Endothelial cell of umbilical vein (primary cell): ENCODE measurements at regions not wholly inside any gene's neighbourhood (a gene's known extent, or its start where the extent isn't known, plus 50 kb on each side); places are given as distances from the start of the nearest gene placed in this dataset.

ENCODE experiments used
- BruUV-seq: library from RNA; stranded (reverse); fragments of 400-500 nt; replicated peaks from 2 replicates; lab custom pipeline; 2021; lab: Mats Ljungman, UMichigan
- CTCF ChIA-PET: fragments of 300-600, 350-600 bp; sonication (Branson Sonifier 250); formaldehyde crosslinking; loops from one replicate; lab custom pipeline; 2021; ENCODE audit warnings: antibody characterized with exemption, inconsistent platforms; lab: Charles Lee
- POLR2A ChIA-PET: fragments of 300-600, 350-600 bp; sonication (Branson Sonifier 250); formaldehyde crosslinking; loops from one replicate; lab custom pipeline; 2021; ENCODE audit warnings: antibody characterized with exemption, inconsistent platforms; lab: Charles Lee
- DNase-seq: peaks from one replicate; pipeline ENCODE4 v3.0.0-alpha.2; 2011; ENCODE audit warnings: low read depth, low spot score
- FAIRE-seq: peaks from 2 replicates; lab custom pipeline; 2011; peaks lifted over from hg19 to GRCh38; lab: Jason Lieb, UNC
- H2AFZ ChIP-seq: 2 replicates; pipeline ENCODE4 v1.6.0; 2012; ENCODE audit warnings: low read depth, low read length, control low read depth, inconsistent platforms
- H3K27ac ChIP-seq: 2 replicates; pipeline ENCODE4 v1.5.1; 2011; ENCODE audit warnings: low read depth, mild to moderate bottlenecking, control low read depth, low read length, moderate library complexity; ENCODE audit not compliant: insufficient read depth
- H3K27me3 ChIP-seq, 2 experiments: 2 replicates each; pipeline versions ENCODE4 v1.6.0 to v1.6.1; 2011; ENCODE audit warnings: low read length in 2 of 2, mixed read lengths in 1 of 2; ENCODE audit not compliant: control insufficient read depth in 2 of 2, insufficient read depth in 2 of 2
- H3K36me3 ChIP-seq, 2 experiments: 2 replicates in 1 of 2; 3 replicates in 1 of 2; pipeline ENCODE4 v1.5.1; 2011; ENCODE audit warnings: low read length in 2 of 2, mild to moderate bottlenecking in 1 of 2, moderate library complexity in 1 of 2; ENCODE audit not compliant: control insufficient read depth in 2 of 2, insufficient read depth in 2 of 2; ENCODE audit errors: extremely low read depth in 1 of 2
- H3K4me1 ChIP-seq: 3 replicates; pipeline ENCODE4 v1.5.1; 2011; ENCODE audit warnings: mild to moderate bottlenecking, low read length; ENCODE audit not compliant: control insufficient read depth, insufficient read depth; ENCODE audit errors: extremely low read depth
- H3K4me2 ChIP-seq: 2 replicates; pipeline ENCODE4 v1.6.1; 2011; ENCODE audit warnings: low read length, control low read depth, mixed read lengths; ENCODE audit not compliant: insufficient read depth
- H3K4me3 ChIP-seq, 3 experiments: fragments of 200-600 bp in 1 of 3; sonication (generic), shearing (Covaris generic) in 1 of 3; replicated peaks in 1 of 3; 2 replicates each; pipeline ENCODE4 v1.5.1; 2011 to 2016; ENCODE audit warnings: control low read depth in 3 of 3, low read length in 3 of 3, mild to moderate bottlenecking in 2 of 3, inconsistent platforms in 1 of 3, low read depth in 1 of 3, moderate library complexity in 1 of 3; ENCODE audit not compliant: insufficient read depth in 1 of 3
- H3K79me2 ChIP-seq: 2 replicates; pipeline ENCODE4 v1.6.0; 2012; ENCODE audit warnings: low read length, inconsistent platforms; ENCODE audit not compliant: control insufficient read depth, insufficient read depth
- H3K9ac ChIP-seq: replicated peaks from 2 replicates; pipeline ENCODE3; 2011; ENCODE audit warnings: low read length, control low read depth; ENCODE audit not compliant: insufficient read depth; ENCODE audit errors: extremely low read depth
- H3K9me1 ChIP-seq: replicated peaks from 3 replicates; pipeline ENCODE4 v1.6.0; 2011; ENCODE audit warnings: mild to moderate bottlenecking, low read length; ENCODE audit not compliant: control insufficient read depth, insufficient read depth; ENCODE audit errors: extremely low read depth
- H3K9me3 ChIP-seq: replicated peaks from 2 replicates; pipeline ENCODE4 v1.5.1; 2012; ENCODE audit warnings: low read length, inconsistent platforms; ENCODE audit not compliant: control insufficient read depth, insufficient read depth
- H4K20me1 ChIP-seq: replicated peaks from 2 replicates; pipeline ENCODE3; 2011; ENCODE audit warnings: mild to moderate bottlenecking, low read length; ENCODE audit not compliant: control insufficient read depth, insufficient read depth; ENCODE audit errors: extremely low read depth
- EZH2 ChIP-seq: IDR thresholded peaks from 2 replicates; pipeline ENCODE4 v1.6.1; 2012; ENCODE audit warnings: borderline replicate concordance, low read depth, mild to moderate bottlenecking, moderate library complexity, low read length, inconsistent platforms; ENCODE audit not compliant: severe bottlenecking
- FOS ChIP-seq: IDR thresholded peaks from 2 replicates; pipeline ENCODE4 v1.6.1; 2011; ENCODE audit warnings: mild to moderate bottlenecking, low read length, moderate library complexity, borderline replicate concordance; ENCODE audit not compliant: insufficient read depth
- GATA2 ChIP-seq: IDR thresholded peaks from 2 replicates; pipeline ENCODE4 v1.7.0; 2011; ENCODE audit warnings: low read depth, mild to moderate bottlenecking, moderate library complexity, mixed read lengths, low read length; ENCODE audit not compliant: insufficient read length, insufficient read depth
- JUN ChIP-seq: IDR thresholded peaks from 2 replicates; pipeline ENCODE4 v1.6.1; 2011; ENCODE audit warnings: borderline replicate concordance, low read depth; ENCODE audit not compliant: insufficient read length, insufficient read depth
- MYC ChIP-seq: IDR thresholded peaks from one replicate; pipeline ENCODE4 v1.6.1; 2011; ENCODE audit warnings: mild to moderate bottlenecking, low read depth, low read length
- POLR2A ChIP-seq: IDR thresholded peaks from 2 replicates; pipeline ENCODE4 v1.6.1; 2012; ENCODE audit warnings: low read depth, mild to moderate bottlenecking, control low read depth, low read length
- POLR2AphosphoS5 ChIP-seq: IDR thresholded peaks from 2 replicates; pipeline ENCODE4 v1.6.1; 2012; ENCODE audit warnings: low read depth, mild to moderate bottlenecking, control low read depth, low read length, moderate library complexity; ENCODE audit not compliant: insufficient read depth
- dilution Hi-C: fragments of 300-500 bp; cut with MboI; formaldehyde crosslinking; loops from one replicate; pipeline ENCODE4 v1.15.0; 2019; ENCODE audit warnings: low sequenced_read_pairs; ENCODE audit not compliant: extremely low pct_ligation_motif_present
- intact Hi-C: fragments of 100-400 bp; cut with micrococcal nuclease; formaldehyde crosslinking; loops from one replicate; pipeline ENCODE4 v1.10.0; 2022
- TF ChIP-seq, protein P1 (sequence below): IDR thresholded peaks from 2 replicates; pipeline ENCODE4 v1.6.1; 2011; ENCODE audit not compliant: insufficient read depth, insufficient read length
- TF ChIP-seq, protein P2 (sequence below), 2 donors: IDR thresholded peaks; 1 replicate in 1 of 2; 2 replicates in 1 of 2; pipeline ENCODE4 v1.5.1; 2011; ENCODE audit warnings: low read length in 2 of 2, mild to moderate bottlenecking in 2 of 2, moderate library complexity in 2 of 2, control low read depth in 1 of 2, inconsistent platforms in 1 of 2, low read depth in 1 of 2; ENCODE audit not compliant: insufficient read depth in 1 of 2; ENCODE audit errors: extremely low read depth in 1 of 2

DNA sequence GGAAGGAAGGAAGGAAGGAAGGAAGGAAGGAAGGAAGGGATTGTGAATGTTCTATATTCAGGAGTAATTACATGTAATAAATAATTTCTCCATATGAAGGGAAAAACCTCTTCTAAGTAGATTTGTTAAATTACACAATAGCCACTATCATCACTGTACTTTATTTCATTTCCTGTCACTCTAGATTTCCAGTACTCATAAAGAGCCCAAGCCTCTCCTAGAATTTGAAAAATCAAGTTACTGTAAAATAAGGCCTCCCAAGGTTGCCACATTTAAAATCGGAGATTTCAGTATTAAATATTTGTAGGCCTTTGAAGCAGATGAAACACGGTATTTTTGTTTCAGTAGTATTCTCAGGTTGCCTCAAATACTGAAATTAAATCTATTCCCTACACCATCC, 499.0 kb downstream of the CDH10 start:
- no TSS peak for BruUV-seq
- H3K27ac ChIP-seq, result no peak overlapping the region
- no peak for TF ChIP-seq FOS
- no peak for TF ChIP-seq MYC
- no peak for TF ChIP-seq POLR2AphosphoS5
- TF ChIP-seq POLR2A, result no peak
- H3K4me2 ChIP-seq, result no peak overlapping the region
- POLR2A ChIA-PET, result no interaction called here
- H3K36me3 ChIP-seq, result no peaks in the 10 kb centered on the region
- CTCF ChIA-PET, result no interaction called here
- no peaks in the 10 kb centered on the region for H3K4me1 ChIP-seq
- no peaks in the 10 kb centered on the region for H3K9me3 ChIP-seq
- no peaks in the 10 kb centered on the region for H3K9me1 ChIP-seq
- H4K20me1 ChIP-seq, result no peaks in the 10 kb centered on the region
- no peaks in the 10 kb centered on the region for H3K79me2 ChIP-seq
- no peak overlapping the region for H2AFZ ChIP-seq
- intact Hi-C loops (no loop called here), dilution Hi-C loops (no loop called here)
- FAIRE-seq, result no peak
- no peak for DNase-seq
- no peak overlapping the region for H3K9ac ChIP-seq
- H3K27me3 ChIP-seq, result no peaks in the 10 kb centered on the region
- no peak overlapping the region for H3K4me3 ChIP-seq

DNA sequence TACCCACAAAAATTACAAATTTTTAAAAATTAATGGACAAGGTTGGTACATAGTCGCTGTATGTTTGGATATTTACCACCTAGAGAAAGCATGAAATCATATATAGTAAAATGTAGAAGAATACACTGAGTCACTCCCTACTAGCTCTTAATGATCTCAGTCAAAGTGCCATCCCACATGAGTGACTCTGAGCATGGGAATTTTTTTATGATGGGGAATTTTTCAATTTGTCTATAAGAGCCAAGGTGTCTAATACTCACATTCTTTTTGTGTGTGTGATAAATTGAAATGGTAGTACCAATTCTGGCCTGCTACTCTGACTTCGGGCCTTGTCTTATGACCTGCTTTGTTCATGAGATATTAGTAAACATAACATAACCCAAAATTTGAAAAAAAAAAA, 483.2 kb downstream of the CDH10 start:
- BruUV-seq, result no TSS peak
- dilution Hi-C loops, result no loop called here
- TF ChIP-seq, protein P1, sequence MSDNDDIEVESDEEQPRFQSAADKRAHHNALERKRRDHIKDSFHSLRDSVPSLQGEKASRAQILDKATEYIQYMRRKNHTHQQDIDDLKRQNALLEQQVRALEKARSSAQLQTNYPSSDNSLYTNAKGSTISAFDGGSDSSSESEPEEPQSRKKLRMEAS, result no peak
- TF ChIP-seq GATA2 (no peak), POLR2A (no peak), POLR2AphosphoS5 (no peak), FOS (no peak), JUN (no peak), MYC (no peak), EZH2 (no peak)
- TF ChIP-seq, protein P2, sequence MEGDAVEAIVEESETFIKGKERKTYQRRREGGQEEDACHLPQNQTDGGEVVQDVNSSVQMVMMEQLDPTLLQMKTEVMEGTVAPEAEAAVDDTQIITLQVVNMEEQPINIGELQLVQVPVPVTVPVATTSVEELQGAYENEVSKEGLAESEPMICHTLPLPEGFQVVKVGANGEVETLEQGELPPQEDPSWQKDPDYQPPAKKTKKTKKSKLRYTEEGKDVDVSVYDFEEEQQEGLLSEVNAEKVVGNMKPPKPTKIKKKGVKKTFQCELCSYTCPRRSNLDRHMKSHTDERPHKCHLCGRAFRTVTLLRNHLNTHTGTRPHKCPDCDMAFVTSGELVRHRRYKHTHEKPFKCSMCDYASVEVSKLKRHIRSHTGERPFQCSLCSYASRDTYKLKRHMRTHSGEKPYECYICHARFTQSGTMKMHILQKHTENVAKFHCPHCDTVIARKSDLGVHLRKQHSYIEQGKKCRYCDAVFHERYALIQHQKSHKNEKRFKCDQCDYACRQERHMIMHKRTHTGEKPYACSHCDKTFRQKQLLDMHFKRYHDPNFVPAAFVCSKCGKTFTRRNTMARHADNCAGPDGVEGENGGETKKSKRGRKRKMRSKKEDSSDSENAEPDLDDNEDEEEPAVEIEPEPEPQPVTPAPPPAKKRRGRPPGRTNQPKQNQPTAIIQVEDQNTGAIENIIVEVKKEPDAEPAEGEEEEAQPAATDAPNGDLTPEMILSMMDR (IDR thresholded peaks at IDR 0.05; ENCODE audit: extremely low read depth in 1 of 2, insufficient read depth in 1 of 2, low read depth in 1 of 2, low read length in 2 of 2), result no peak

More for the DNA sequence above, 483.2 kb downstream of the CDH10 start:
- Histone ChIP-seq H3K4me2 (no peak overlapping the region), H4K20me1 (no peaks in the 10 kb centered on the region), H3K9me1 (no peaks in the 10 kb centered on the region), H3K79me2 (no peaks in the 10 kb centered on the region), H3K27ac (no peak overlapping the region), H2AFZ (no peak overlapping the region), H3K4me1 (no peaks in the 10 kb centered on the region), H3K9ac (no peak overlapping the region), H3K27me3 (no peaks in the 10 kb centered on the region), H3K4me3 (no peak overlapping the region), H3K36me3 (no peaks in the 10 kb centered on the region), H3K9me3 (no peaks in the 10 kb centered on the region)
- CTCF ChIA-PET, result interaction anchor here (0.6 kb wide), 1 partner anchor 604 kb away, joined by 6 read pairs; no protein-coding TSS in a partner anchor
- POLR2A ChIA-PET, result no interaction called here
- FAIRE-seq, result no peak
- intact Hi-C loops, result no loop called here
- no peak for DNase-seq
